DMS153 treated with DMSO at 0.1 percent for 48 hours (cell line): ENCODE measurements at regions not wholly inside any gene's neighbourhood (a gene's known extent, or its start where the extent isn't known, plus 50 kb on each side); places are given as distances from the start of the nearest gene placed in this dataset.

Experiments
- DNase-seq: peaks from one replicate; lab custom pipeline; 2025; ENCODE audit not compliant: unreplicated experiment; lab: John Stamatoyannopoulos, UW

- DNase-seq = no peak
Observed at GRCh38 chr10:36336315-36336714, 694.2 kb upstream of the FZD8 start.

DNA sequence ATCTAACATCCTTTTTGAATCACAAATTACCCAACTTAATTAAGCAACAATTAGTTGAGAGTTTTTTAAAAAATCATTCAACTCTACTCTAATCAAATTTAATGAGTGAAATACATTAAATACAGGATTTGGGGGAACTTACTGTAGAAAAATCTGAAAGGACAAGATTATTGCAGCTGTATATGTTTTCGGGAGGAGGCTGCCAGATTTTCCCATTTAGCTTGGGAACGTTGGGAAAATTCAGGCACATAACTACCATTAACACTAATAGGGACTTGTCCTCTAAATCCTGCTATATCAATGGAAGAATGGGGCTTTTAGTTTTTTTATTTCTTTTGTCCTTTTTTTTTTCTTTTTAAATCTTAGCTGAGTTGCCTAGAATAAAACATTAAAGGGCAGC is 691.4 kb upstream of the FZD8 start:
- DNase-seq = no peak

GRCh38 chr10:36332926-36333325 is 690.8 kb upstream of the FZD8 start:
- no peak for DNase-seq

- DNase-seq = no peak
Observed at GRCh38 chr10:36331121-36331520, 689.0 kb upstream of the FZD8 start.

GRCh38 chr10:36325815-36326214 is 683.7 kb upstream of the FZD8 start:
- DNase-seq = no peak

- no peak for DNase-seq
Observed at GRCh38 chr10:36324831-36325230, 682.7 kb upstream of the FZD8 start.

GRCh38 chr10:36313142-36313541 is 671.0 kb upstream of the FZD8 start:
- DNase-seq = no peak

DNA sequence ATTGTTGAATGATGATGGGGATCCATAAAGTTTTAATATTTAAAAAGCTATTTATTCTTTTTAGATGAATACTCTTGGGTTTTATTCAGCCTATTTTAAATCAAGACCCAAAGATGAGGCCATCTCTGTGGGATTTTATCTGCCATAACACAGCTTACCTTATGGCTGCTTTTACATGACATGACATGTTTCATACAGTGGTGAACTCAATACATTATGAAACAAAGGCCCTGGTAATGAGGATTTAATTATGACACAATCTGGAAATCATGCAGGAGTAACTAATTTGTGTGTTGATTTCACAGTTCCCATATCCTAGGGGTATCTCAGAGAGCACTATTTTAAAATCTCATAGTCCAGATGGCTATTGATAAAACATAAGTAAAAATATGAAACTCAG is 661.8 kb upstream of the FZD8 start:
- DNase-seq = no peak

- DNase-seq = no peak
Observed at GRCh38 chr10:36302086-36302485, 660.0 kb upstream of the FZD8 start.

GRCh38 chr10:36301539-36301938 is 659.4 kb upstream of the FZD8 start:
- DNase-seq = no peak

GRCh38 chr10:36301139-36301538 is 659.0 kb upstream of the FZD8 start:
- DNase-seq = no peak

DNA sequence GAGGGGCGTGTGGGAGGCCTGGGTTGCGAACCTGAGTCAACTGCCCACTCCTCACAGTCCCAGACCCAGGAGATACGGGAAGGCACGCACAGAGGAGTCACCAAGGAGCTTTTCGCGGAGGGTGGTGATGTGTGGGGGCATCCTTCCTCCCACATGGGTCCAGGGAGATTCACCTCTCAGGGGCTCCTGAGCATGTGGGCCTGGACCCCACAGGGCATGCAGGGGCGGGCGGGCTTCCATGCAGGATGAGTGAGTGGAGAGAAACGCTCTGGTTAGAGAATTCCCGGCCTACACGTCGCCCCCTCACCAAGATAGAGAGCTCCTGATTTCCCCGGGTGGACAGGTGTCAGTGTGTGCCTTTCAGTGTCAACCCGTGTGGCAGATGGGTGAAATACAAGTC is 641.7 kb upstream of the FZD8 start:
- DNase-seq = no peak

DNA sequence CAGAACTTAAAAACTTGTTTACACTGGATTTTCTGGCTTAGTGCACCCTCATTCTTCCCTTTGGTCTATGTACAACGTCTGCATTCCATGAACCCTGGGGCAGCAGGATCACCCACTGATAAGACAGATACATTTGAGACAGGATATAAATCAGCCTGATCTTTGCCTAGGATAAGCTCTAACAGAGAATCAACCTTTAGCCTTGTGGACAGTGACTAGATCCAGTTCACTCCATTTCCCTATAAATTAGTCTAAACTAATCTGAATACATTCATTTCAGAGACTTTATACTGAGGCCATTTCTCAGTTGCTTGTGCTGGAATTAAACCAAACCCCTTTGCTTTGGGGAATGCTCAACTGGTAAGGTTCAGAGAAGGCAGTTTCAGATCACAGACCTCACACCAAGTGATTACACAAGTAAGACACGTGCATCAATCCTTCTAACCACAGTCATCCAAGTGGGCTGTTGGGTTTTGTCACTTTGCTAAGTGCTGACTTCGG is 639.8 kb upstream of the FZD8 start:
- DNase-seq = no peak

GRCh38 chr10:36280890-36281499 is 638.9 kb upstream of the FZD8 start:
- no peak for DNase-seq

- no peak for DNase-seq
Observed at GRCh38 chr10:36280321-36280741, 638.2 kb upstream of the FZD8 start.

DNA sequence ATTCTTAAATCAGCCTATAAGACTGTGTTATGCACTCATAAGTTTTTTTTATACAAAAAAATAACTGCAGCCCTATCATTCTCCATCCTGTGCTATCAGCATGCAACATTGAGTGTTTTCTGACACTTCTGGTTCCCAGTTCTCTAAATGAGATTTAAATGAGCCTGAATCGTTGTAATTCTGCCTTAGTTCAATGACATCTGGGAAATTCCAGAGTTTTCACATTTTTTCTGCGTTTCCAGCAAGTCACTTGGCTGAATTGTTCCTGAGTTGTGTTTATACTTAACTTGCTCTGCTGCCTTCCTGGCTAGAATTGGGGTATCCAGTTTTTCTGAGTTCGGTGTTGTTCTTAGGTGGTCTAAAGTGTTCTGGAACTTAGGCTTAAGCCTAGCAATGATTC is 636.1 kb upstream of the FZD8 start:
- DNase-seq = no peak

DNA sequence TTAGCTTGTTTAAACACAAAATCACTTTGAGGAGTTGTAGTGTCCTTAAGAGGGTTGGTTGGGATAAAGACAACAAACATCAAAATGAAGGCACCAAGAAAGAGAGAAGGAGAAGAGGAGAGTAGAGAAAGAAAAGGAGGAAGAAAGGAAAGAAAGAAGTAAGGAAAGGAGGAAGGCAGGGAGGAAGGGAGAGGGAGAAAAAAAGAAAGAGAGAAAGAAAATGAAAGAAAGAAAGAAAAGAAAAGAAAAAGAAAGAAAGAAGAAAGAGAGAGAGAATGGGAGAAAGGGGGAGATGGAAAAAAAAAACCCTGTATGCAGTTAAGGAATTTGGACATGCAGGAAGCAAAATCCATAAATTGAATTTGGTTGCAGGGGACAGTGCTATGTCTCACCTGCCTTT is 635.4 kb upstream of the FZD8 start:
- no peak for DNase-seq

DNA sequence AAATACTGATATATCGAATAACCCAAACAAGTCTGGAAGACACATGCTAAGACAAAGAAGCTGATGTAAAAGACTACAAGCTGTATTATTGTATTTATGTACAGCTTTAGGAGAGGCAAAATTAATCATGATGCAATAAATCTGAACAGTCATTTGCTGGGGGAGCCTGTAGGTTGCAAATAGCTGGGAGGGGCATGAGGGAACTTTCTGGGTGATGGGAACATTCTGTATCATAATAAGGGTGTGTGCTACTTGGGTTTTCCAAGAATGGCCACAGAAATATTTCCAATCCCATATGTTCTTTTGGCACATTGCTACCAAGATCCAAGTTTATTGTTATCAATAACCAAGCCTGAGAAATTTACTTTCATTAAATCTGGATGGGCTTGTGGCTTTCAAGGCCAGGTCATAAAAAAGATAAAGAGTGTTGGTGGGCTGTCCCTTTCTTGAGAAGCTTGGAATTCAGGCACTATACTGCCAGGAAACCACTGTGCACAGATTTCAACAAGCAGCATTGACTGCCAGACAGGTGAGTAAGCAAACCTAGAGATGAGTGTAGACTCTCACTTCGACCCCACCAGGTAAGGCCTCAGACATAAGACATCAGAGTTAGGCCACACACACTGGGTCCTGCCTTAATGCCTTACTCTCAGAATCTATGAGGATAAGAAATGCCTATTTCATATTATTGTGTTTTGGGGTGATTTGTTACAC is 629.7 kb upstream of the FZD8 start:
- DNase-seq = no peak

GRCh38 chr10:36269222-36269621 is 627.1 kb upstream of the FZD8 start:
- no peak for DNase-seq

DNA sequence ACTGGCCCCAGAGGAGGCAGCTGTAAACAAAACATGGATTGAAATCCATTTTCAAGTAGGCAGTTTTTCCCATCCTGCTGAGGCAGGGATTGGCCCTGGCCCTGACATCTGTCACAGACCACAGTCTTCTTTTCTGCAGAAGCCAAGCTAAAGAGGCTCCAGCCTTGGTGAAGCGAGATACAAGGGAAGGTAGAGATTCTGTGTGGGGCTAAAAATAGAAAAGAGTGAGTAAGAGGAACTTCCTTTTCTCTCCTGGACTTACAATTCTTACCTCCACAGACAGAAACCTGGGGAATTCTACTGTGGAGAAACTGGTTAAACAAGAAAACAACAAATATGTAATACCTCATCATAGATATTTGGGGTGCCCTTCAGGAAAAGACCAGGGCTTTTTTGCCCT is 624.8 kb upstream of the FZD8 start:
- DNase-seq = no peak

GRCh38 chr10:36265741-36266140 is 623.6 kb upstream of the FZD8 start:
- DNase-seq = no peak

DNA sequence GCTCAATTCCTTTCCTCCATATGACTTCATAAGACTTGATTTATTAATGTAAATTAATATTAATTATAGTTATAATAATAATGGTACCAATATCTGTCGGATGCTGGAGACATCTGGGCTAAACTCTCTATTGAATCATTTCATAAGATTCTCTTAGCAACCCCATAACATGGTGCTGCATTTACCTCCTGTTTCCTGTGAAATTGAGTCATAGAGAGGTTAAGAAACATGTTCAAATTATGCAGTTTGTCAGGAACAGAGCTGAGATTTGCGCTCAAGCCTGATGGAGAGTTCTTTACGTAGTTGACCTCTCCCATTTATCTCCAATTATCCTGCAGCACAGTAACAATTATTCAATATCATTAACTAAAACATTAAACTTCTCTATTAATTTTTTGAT is 621.8 kb upstream of the FZD8 start:
- no peak for DNase-seq

- no peak for DNase-seq
Observed at GRCh38 chr10:36256948-36257356, 614.9 kb upstream of the FZD8 start.
